Smooth muscle cell (in vitro differentiated cells): ENCODE measurements at regions not wholly inside any gene's neighbourhood (a gene's known extent, or its start where the extent isn't known, plus 50 kb on each side); places are given as distances from the start of the nearest gene placed in this dataset.

ENCODE experiments used
- DNase-seq: peaks from one replicate; lab custom pipeline; 2025; ENCODE audit not compliant: unreplicated experiment; lab: John Stamatoyannopoulos, UW
- H2AFZ ChIP-seq: fragments of 200-600 bp; sonication (generic); 2 replicates; pipeline ENCODE4 v1.6.0; 2016; ENCODE audit warnings: antibody characterized with exemption, low read depth, mild to moderate bottlenecking
- H3F3A ChIP-seq: fragments of 200-600 bp; sonication (generic); 2 replicates; pipeline ENCODE4 v1.6.0; 2017; ENCODE audit warnings: antibody characterized with exemption, low read depth
- H3K27ac ChIP-seq: fragments of 200-600 bp; sonication (generic); 2 replicates; pipeline ENCODE4 v1.5.1; 2016; ENCODE audit warnings: low read depth, mild to moderate bottlenecking
- H3K27me3 ChIP-seq: fragments of 200-600 bp; sonication (generic); 2 replicates; pipeline ENCODE4 v1.6.1; 2016; ENCODE audit warnings: low read depth, mild to moderate bottlenecking
- H3K36me3 ChIP-seq: fragments of 200-600 bp; sonication (generic); 2 replicates; pipeline ENCODE4 v1.5.1; 2016; ENCODE audit warnings: low read depth
- H3K4me1 ChIP-seq: fragments of 200-600 bp; sonication (generic); 2 replicates; pipeline ENCODE4 v1.5.1; 2016; ENCODE audit warnings: low read depth
- H3K4me2 ChIP-seq: fragments of 200-600 bp; sonication (generic); 2 replicates; pipeline ENCODE4 v1.6.0; 2016; ENCODE audit warnings: mild to moderate bottlenecking
- H3K4me3 ChIP-seq: fragments of 200-600 bp; sonication (generic); 2 replicates; pipeline ENCODE4 v1.5.1; 2016; ENCODE audit warnings: mild to moderate bottlenecking
- H3K79me2 ChIP-seq: fragments of 200-600 bp; sonication (generic); 2 replicates; pipeline ENCODE4 v1.6.0; 2016; ENCODE audit warnings: low read depth, mild to moderate bottlenecking
- H3K9ac ChIP-seq: fragments of 200-600 bp; sonication (generic); 2 replicates; pipeline ENCODE4 v1.6.0; 2016; ENCODE audit warnings: low read depth
- H3K9me3 ChIP-seq: fragments of 200-600 bp; sonication (generic); replicated peaks from 2 replicates; pipeline ENCODE4 v1.5.1; 2016; ENCODE audit warnings: low read depth
- H4K20me1 ChIP-seq: fragments of 200-600 bp; sonication (generic); 2 replicates; pipeline ENCODE4 v1.6.0; 2016; ENCODE audit warnings: low read depth
- WGBS: methylation state at CpG from one replicate; pipeline ENCODE4 v1.1.7; 2016; ENCODE audit warnings: low lambda C conversion rate; 5-methylcytosine and 5-hydroxymethylcytosine counted together
- TF ChIP-seq, protein P1 (sequence below): fragments of 200-600 bp; sonication (generic); IDR thresholded peaks from 2 replicates; pipeline ENCODE4 v1.5.1; 2017; ENCODE audit warnings: borderline replicate concordance, mild to moderate bottlenecking, antibody characterized with exemption; ENCODE audit not compliant: insufficient read depth, poor library complexity, severe bottlenecking

- Histone ChIP-seq H3K27ac (no peak overlapping the region), H3K4me3 (no peak overlapping the region), H3F3A (no peaks in the 10 kb centered on the region), H3K9me3 (no peaks in the 10 kb centered on the region), H3K4me1 (no peaks in the 10 kb centered on the region), H3K79me2 (no peaks in the 10 kb centered on the region), H2AFZ (no peak overlapping the region), H3K36me3 (no peaks in the 10 kb centered on the region), H3K4me2 (no peak overlapping the region), H4K20me1 (no peaks in the 10 kb centered on the region), H3K27me3 (no peaks in the 10 kb centered on the region), H3K9ac (no peak overlapping the region)
- no peak for DNase-seq
- TF ChIP-seq, protein P1, sequence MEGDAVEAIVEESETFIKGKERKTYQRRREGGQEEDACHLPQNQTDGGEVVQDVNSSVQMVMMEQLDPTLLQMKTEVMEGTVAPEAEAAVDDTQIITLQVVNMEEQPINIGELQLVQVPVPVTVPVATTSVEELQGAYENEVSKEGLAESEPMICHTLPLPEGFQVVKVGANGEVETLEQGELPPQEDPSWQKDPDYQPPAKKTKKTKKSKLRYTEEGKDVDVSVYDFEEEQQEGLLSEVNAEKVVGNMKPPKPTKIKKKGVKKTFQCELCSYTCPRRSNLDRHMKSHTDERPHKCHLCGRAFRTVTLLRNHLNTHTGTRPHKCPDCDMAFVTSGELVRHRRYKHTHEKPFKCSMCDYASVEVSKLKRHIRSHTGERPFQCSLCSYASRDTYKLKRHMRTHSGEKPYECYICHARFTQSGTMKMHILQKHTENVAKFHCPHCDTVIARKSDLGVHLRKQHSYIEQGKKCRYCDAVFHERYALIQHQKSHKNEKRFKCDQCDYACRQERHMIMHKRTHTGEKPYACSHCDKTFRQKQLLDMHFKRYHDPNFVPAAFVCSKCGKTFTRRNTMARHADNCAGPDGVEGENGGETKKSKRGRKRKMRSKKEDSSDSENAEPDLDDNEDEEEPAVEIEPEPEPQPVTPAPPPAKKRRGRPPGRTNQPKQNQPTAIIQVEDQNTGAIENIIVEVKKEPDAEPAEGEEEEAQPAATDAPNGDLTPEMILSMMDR, result no peak
- WGBS, result 85% methylated on average over 2 of the region's 2 CpGs
These were observed 431.6 kb downstream of the PRR16 start for GRCh38 chr5:120895660-120896059.

DNA sequence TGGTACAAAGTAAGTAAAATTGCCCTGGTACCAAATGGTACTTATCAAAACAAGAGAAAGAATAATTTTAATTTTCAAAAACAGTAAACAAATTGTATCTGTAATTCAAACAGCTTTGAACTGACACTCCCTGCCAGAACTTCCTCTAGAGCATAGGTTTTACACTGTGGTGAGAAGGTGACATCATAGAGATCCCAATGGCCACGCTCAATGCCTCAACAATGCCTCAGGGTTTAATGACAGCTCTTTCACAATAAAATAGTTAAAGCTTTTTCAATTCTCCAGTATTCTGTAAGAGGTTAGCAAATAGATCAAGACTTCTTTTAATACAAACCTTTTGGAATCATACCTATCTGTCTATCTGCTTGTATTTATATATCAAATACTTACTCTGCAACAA, 437.1 kb downstream of the PRR16 start:
- H3K79me2 ChIP-seq, result no peaks in the 10 kb centered on the region
- H3K36me3 ChIP-seq, result no peaks in the 10 kb centered on the region
- DNase-seq, result no peak
- 50% methylated on average over 1 of the region's 1 CpG for WGBS
- no peaks in the 10 kb centered on the region for H3K9me3 ChIP-seq
- H3K27ac ChIP-seq, result no peak overlapping the region
- no peak overlapping the region for H3K4me3 ChIP-seq
- no peaks in the 10 kb centered on the region for H3K27me3 ChIP-seq
- no peak overlapping the region for H3K4me2 ChIP-seq
- no peak overlapping the region for H2AFZ ChIP-seq
- TF ChIP-seq, protein P1, result no peak
- no peaks in the 10 kb centered on the region for H4K20me1 ChIP-seq
- no peaks in the 10 kb centered on the region for H3K4me1 ChIP-seq
- no peaks in the 10 kb centered on the region for H3F3A ChIP-seq
- no peak overlapping the region for H3K9ac ChIP-seq

- Histone ChIP-seq H3K4me3 (no peak overlapping the region), H3F3A (no peaks in the 10 kb centered on the region), H3K27me3 (no peaks in the 10 kb centered on the region), H3K4me2 (no peak overlapping the region), H3K4me1 (no peaks in the 10 kb centered on the region), H2AFZ (no peak overlapping the region), H3K9ac (no peak overlapping the region), H3K27ac (no peak overlapping the region), H4K20me1 (no peaks in the 10 kb centered on the region), H3K9me3 (no peaks in the 10 kb centered on the region), H3K79me2 (no peaks in the 10 kb centered on the region), H3K36me3 (no peaks in the 10 kb centered on the region)
- no peak for DNase-seq
- TF ChIP-seq, protein P1, result no peak
- 100% methylated on average over 1 of the region's 1 CpG for WGBS
These were observed 443.9 kb downstream of the PRR16 start for GRCh38 chr5:120907953-120908352.

DNA sequence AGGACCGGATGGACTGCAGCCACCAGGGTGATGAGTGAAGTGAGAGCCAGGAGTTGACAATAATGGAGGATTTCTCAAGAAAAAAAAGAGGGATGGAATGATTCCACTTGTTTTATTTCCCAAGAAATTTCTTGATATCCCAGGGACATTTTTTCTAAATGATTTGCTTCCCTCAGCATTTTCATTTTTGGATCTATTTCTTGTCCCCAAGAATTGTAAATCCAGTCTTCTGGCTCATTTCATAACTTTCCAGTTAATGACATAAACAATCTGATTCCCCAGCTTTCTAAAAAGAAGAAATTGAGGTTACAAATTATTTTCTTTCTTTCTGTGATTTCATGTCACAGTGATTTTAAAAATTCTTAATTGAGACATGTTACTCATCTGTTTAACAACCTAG, 446.5 kb downstream of the PRR16 start:
- H3K9ac ChIP-seq, result no peak overlapping the region
- H2AFZ ChIP-seq, result no peak overlapping the region
- TF ChIP-seq, protein P1, result no peak
- no peaks in the 10 kb centered on the region for H3K9me3 ChIP-seq
- WGBS, result 81% methylated on average over 1 of the region's 1 CpG
- H4K20me1 ChIP-seq, result no peaks in the 10 kb centered on the region
- H3K4me1 ChIP-seq, result no peaks in the 10 kb centered on the region
- no peak overlapping the region for H3K4me2 ChIP-seq
- H3K27ac ChIP-seq, result no peak overlapping the region
- H3K4me3 ChIP-seq, result no peak overlapping the region
- no peaks in the 10 kb centered on the region for H3K27me3 ChIP-seq
- no peaks in the 10 kb centered on the region for H3K36me3 ChIP-seq
- no peaks in the 10 kb centered on the region for H3F3A ChIP-seq
- H3K79me2 ChIP-seq, result no peaks in the 10 kb centered on the region
- no peak for DNase-seq
